NCI-H2029 treated with DMSO at 0.1 percent for 48 hours (cell line): ENCODE measurements at regions not wholly inside any gene's neighbourhood (a gene's known extent, or its start where the extent isn't known, plus 50 kb on each side); places are given as distances from the start of the nearest gene placed in this dataset.
"Not testable (repeated sequence)": the region's sequence is repeated elsewhere in the genome, so short reads cannot be mapped to it uniquely, and the experiment has no call there.

Experiments
- DNase-seq: peaks from one replicate; lab custom pipeline; 2025; lab: John Stamatoyannopoulos, UW

GRCh38 chr6:25160134-25160533 lies 119.0 kb upstream of the CARMIL1 start:
- DNase-seq = not testable (repeated sequence)

- DNase-seq = peak; percentile 51
Observed at GRCh38 chr6:25165177-25165576, 114.0 kb upstream of the CARMIL1 start.

GRCh38 chr6:25165800-25166199 lies 113.4 kb upstream of the CARMIL1 start:
- DNase-seq = peak; percentile 67

- peak; percentile 91 for DNase-seq
Observed at GRCh38 chr6:25166955-25167748, 112.0 kb upstream of the CARMIL1 start.

GRCh38 chr6:25167961-25168360 lies 111.2 kb upstream of the CARMIL1 start:
- no peak for DNase-seq

GRCh38 chr6:25168637-25169036 lies 110.5 kb upstream of the CARMIL1 start:
- DNase-seq = no peak

- DNase-seq = no peak
Observed at GRCh38 chr6:25169553-25169952, 109.6 kb upstream of the CARMIL1 start.

- DNase-seq = no peak
Observed at GRCh38 chr6:25169961-25170360, 109.2 kb upstream of the CARMIL1 start.

- DNase-seq = no peak
Observed at GRCh38 chr6:25170640-25171039, 108.5 kb upstream of the CARMIL1 start.

- no peak for DNase-seq
Observed at GRCh38 chr6:25171301-25171700, 107.9 kb upstream of the CARMIL1 start.

- DNase-seq = no peak
Observed at GRCh38 chr6:25172819-25173218, 106.4 kb upstream of the CARMIL1 start.

GRCh38 chr6:25173246-25173645 lies 105.9 kb upstream of the CARMIL1 start:
- DNase-seq = no peak

- DNase-seq = no peak
Observed at GRCh38 chr6:25173951-25174474, 105.2 kb upstream of the CARMIL1 start.

GRCh38 chr6:25174678-25175077 lies 104.5 kb upstream of the CARMIL1 start:
- no peak for DNase-seq

- no peak for DNase-seq
Observed at GRCh38 chr6:25175196-25175595, 104.0 kb upstream of the CARMIL1 start.

GRCh38 chr6:25175681-25176080 lies 103.5 kb upstream of the CARMIL1 start:
- DNase-seq = no peak

GRCh38 chr6:25176466-25176865 lies 102.7 kb upstream of the CARMIL1 start:
- DNase-seq = no peak

GRCh38 chr6:25177500-25178028 lies 101.6 kb upstream of the CARMIL1 start:
- DNase-seq = no peak

- DNase-seq = no peak
Observed at GRCh38 chr6:25178336-25179035, 100.7 kb upstream of the CARMIL1 start.

GRCh38 chr6:25179051-25179778 lies 100.0 kb upstream of the CARMIL1 start:
- DNase-seq = no peak

GRCh38 chr6:25180630-25181349 lies 98.4 kb upstream of the CARMIL1 start:
- no peak for DNase-seq

- no peak for DNase-seq
Observed at GRCh38 chr6:25181350-25181724, 97.8 kb upstream of the CARMIL1 start.
